ENCODE measurements at regions not wholly inside any gene's neighbourhood (a gene's known extent, or its start where the extent isn't known, plus 50 kb on each side); places are given as distances from the start of the nearest gene placed in this dataset.

DNA sequence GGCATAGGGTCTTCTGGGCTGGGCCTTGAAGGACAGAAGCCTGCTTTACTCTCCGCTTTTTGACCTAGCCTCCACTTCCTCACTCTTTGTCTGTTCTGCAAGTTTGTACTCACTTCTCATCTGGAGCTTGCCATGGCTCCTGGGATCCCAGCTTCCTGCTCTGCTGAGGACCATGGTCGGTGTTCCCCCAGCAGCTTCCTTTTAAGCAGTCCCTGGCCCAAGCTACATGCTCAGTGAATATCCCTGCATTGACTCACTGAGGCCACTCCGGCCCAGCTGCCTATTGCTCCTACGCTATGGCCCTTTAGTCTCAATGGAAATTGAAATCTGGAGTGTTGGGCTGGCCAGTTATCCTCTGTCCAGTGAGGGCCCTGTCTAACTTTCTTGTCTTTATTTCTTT is 427.7 kb downstream of the RPS24 start:
- TF ChIP-seq EZH2 (IDR thresholded peaks at IDR 0.05; ENCODE audit: low read length, unreplicated experiment) (no peak), EZH2phosphoT487 (IDR thresholded peaks at IDR 0.05; ENCODE audit: borderline replicate concordance, low read length) (no peak)
- TF ChIP-seq, protein P1, sequence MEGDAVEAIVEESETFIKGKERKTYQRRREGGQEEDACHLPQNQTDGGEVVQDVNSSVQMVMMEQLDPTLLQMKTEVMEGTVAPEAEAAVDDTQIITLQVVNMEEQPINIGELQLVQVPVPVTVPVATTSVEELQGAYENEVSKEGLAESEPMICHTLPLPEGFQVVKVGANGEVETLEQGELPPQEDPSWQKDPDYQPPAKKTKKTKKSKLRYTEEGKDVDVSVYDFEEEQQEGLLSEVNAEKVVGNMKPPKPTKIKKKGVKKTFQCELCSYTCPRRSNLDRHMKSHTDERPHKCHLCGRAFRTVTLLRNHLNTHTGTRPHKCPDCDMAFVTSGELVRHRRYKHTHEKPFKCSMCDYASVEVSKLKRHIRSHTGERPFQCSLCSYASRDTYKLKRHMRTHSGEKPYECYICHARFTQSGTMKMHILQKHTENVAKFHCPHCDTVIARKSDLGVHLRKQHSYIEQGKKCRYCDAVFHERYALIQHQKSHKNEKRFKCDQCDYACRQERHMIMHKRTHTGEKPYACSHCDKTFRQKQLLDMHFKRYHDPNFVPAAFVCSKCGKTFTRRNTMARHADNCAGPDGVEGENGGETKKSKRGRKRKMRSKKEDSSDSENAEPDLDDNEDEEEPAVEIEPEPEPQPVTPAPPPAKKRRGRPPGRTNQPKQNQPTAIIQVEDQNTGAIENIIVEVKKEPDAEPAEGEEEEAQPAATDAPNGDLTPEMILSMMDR (conservative IDR thresholded peaks at IDR 0.05; ENCODE audit: low read depth, low read length) = no peak

All from PC-3 (cell line).